ENCODE measurements at regions not wholly inside any gene's neighbourhood (a gene's known extent, or its start where the extent isn't known, plus 50 kb on each side); places are given as distances from the start of the nearest gene placed in this dataset.

- TF ChIP-seq EZH2phosphoT487 (IDR thresholded peaks at IDR 0.05; ENCODE audit: borderline replicate concordance, low read length) = no peak
- no peak for TF ChIP-seq CTCF (conservative IDR thresholded peaks at IDR 0.05; ENCODE audit: low read depth, low read length)
- TF ChIP-seq EZH2 (IDR thresholded peaks at IDR 0.05; ENCODE audit: low read length, unreplicated experiment) = no peak
- Histone ChIP-seq H3K4me1 (ENCODE audit: insufficient read depth, low read length) (no peaks in the 10 kb centered on the region), H3K4me2 (ENCODE audit: low read length) (no peak overlapping the region), H4K20me1 (ENCODE audit: low read length) (no peaks in the 10 kb centered on the region), H3F3A (ENCODE audit: low read length, unreplicated experiment) (no peaks in the 10 kb centered on the region), H3K79me2 (ENCODE audit: low read length) (no peaks in the 10 kb centered on the region), H3K9ac (ENCODE audit: low read length) (no peak overlapping the region), H3K27ac (ENCODE audit: low read length) (no peak overlapping the region), H3K27me3 (ENCODE audit: low read length) (no peaks in the 10 kb centered on the region), H3K9me2 (replicated peaks; ENCODE audit: low read length) (no peaks in the 10 kb centered on the region), H2AFZ (ENCODE audit: low read length) (no peak overlapping the region), H3K9me3 (ENCODE audit: low read length) (no peaks in the 10 kb centered on the region), H3K4me3 (ENCODE audit: low read length) (no peak overlapping the region), H3K36me3 (ENCODE audit: low read depth, low read length) (no peaks in the 10 kb centered on the region)
- DNase-seq (no peak), ATAC-seq (no peak)
- CTCF ChIA-PET = no interaction called here
- intact Hi-C loops (cut with micrococcal nuclease) = no loop called here
- POLR2A ChIA-PET (ENCODE audit: unreplicated experiment) = no interaction called here
- BruUV-seq (replicated peaks) = no TSS peak
Measured at GRCh38 chr3:86230762-86231161, 760.2 kb downstream of the VGLL3 start.

GRCh38 chr3:86229775-86230094, 761.2 kb downstream of the VGLL3 start:
- ATAC-seq = no peak
- POLR2A ChIA-PET (ENCODE audit: unreplicated experiment) = no interaction called here
- TF ChIP-seq CTCF (conservative IDR thresholded peaks at IDR 0.05; ENCODE audit: low read depth, low read length) = no peak
- no peak for TF ChIP-seq EZH2 (IDR thresholded peaks at IDR 0.05; ENCODE audit: low read length, unreplicated experiment)
- no peak for TF ChIP-seq EZH2phosphoT487 (IDR thresholded peaks at IDR 0.05; ENCODE audit: borderline replicate concordance, low read length)
- DNase-seq = no peak
- H2AFZ ChIP-seq (ENCODE audit: low read length) = no peak overlapping the region
- no TSS peak for BruUV-seq (replicated peaks)
- no peaks in the 10 kb centered on the region for H4K20me1 ChIP-seq (ENCODE audit: low read length)
- no peaks in the 10 kb centered on the region for H3K27me3 ChIP-seq (ENCODE audit: low read length)
- H3F3A ChIP-seq (ENCODE audit: low read length, unreplicated experiment) = no peaks in the 10 kb centered on the region
- no peak overlapping the region for H3K27ac ChIP-seq (ENCODE audit: low read length)
- H3K79me2 ChIP-seq (ENCODE audit: low read length) = no peaks in the 10 kb centered on the region
- H3K9me2 ChIP-seq (replicated peaks; ENCODE audit: low read length) = no peaks in the 10 kb centered on the region
- CTCF ChIA-PET = no interaction called here
- H3K9me3 ChIP-seq (ENCODE audit: low read length) = no peaks in the 10 kb centered on the region
- H3K4me3 ChIP-seq (ENCODE audit: low read length) = no peak overlapping the region
- no peak overlapping the region for H3K4me2 ChIP-seq (ENCODE audit: low read length)
- H3K9ac ChIP-seq (ENCODE audit: low read length) = no peak overlapping the region
- intact Hi-C loops (cut with micrococcal nuclease) = no loop called here
- no peaks in the 10 kb centered on the region for H3K36me3 ChIP-seq (ENCODE audit: low read depth, low read length)
- H3K4me1 ChIP-seq (ENCODE audit: insufficient read depth, low read length) = no peaks in the 10 kb centered on the region

GRCh38 chr3:86229086-86229774, 761.7 kb downstream of the VGLL3 start:
- no peak for TF ChIP-seq EZH2phosphoT487 (IDR thresholded peaks at IDR 0.05; ENCODE audit: borderline replicate concordance, low read length)

More at GRCh38 chr3:86229086-86229774, 761.7 kb downstream of the VGLL3 start:
- Histone ChIP-seq H3K9me2 (replicated peaks; ENCODE audit: low read length) (no peaks in the 10 kb centered on the region), H4K20me1 (ENCODE audit: low read length) (no peaks in the 10 kb centered on the region), H3K4me2 (ENCODE audit: low read length) (no peak overlapping the region), H3F3A (ENCODE audit: low read length, unreplicated experiment) (no peaks in the 10 kb centered on the region), H3K79me2 (ENCODE audit: low read length) (no peaks in the 10 kb centered on the region), H3K9me3 (ENCODE audit: low read length) (no peaks in the 10 kb centered on the region), H2AFZ (ENCODE audit: low read length) (no peak overlapping the region), H3K9ac (ENCODE audit: low read length) (no peak overlapping the region), H3K4me3 (ENCODE audit: low read length) (no peak overlapping the region), H3K36me3 (ENCODE audit: low read depth, low read length) (no peaks in the 10 kb centered on the region), H3K4me1 (ENCODE audit: insufficient read depth, low read length) (no peaks in the 10 kb centered on the region), H3K27ac (ENCODE audit: low read length) (no peak overlapping the region), H3K27me3 (ENCODE audit: low read length) (no peaks in the 10 kb centered on the region)
- POLR2A ChIA-PET (ENCODE audit: unreplicated experiment) = interaction anchor here (0.7 kb wide), 1 partner anchor 407 kb away, joined by 3 read pairs; no protein-coding TSS in a partner anchor
- BruUV-seq (replicated peaks) = no TSS peak
- ATAC-seq (no peak), DNase-seq (no peak)
- intact Hi-C loops (cut with micrococcal nuclease) = no loop called here
- CTCF ChIA-PET = no interaction called here
